Endothelial cell of umbilical vein (primary cell): ENCODE measurements at regions not wholly inside any gene's neighbourhood (a gene's known extent, or its start where the extent isn't known, plus 50 kb on each side); places are given as distances from the start of the nearest gene placed in this dataset.
"Not testable (repeated sequence)": the region's sequence is repeated elsewhere in the genome, so short reads cannot be mapped to it uniquely, and the experiment has no call there.

Experiments
- CTCF ChIP-seq, 2 donors: IDR thresholded peaks; 1 replicate in 1 of 2; 2 replicates in 1 of 2; pipeline ENCODE4 v1.5.1; 2011; ENCODE audit warnings: low read length in 2 of 2, mild to moderate bottlenecking in 2 of 2, moderate library complexity in 2 of 2, control low read depth in 1 of 2, inconsistent platforms in 1 of 2, low read depth in 1 of 2; ENCODE audit not compliant: insufficient read depth in 1 of 2; ENCODE audit errors: extremely low read depth in 1 of 2
- EZH2 ChIP-seq: IDR thresholded peaks from 2 replicates; pipeline ENCODE4 v1.6.1; 2012; ENCODE audit warnings: borderline replicate concordance, low read depth, mild to moderate bottlenecking, moderate library complexity, low read length, inconsistent platforms; ENCODE audit not compliant: severe bottlenecking
- MAX ChIP-seq: IDR thresholded peaks from 2 replicates; pipeline ENCODE4 v1.6.1; 2011; ENCODE audit not compliant: insufficient read depth, insufficient read length
- POLR2A ChIP-seq: IDR thresholded peaks from 2 replicates; pipeline ENCODE4 v1.6.1; 2012; ENCODE audit warnings: low read depth, mild to moderate bottlenecking, control low read depth, low read length
- POLR2AphosphoS5 ChIP-seq: IDR thresholded peaks from 2 replicates; pipeline ENCODE4 v1.6.1; 2012; ENCODE audit warnings: low read depth, mild to moderate bottlenecking, control low read depth, low read length, moderate library complexity; ENCODE audit not compliant: insufficient read depth

- TF ChIP-seq EZH2; POLR2A; CTCF (IDR thresholded peaks at IDR 0.05; ENCODE audit: extremely low read depth in 1 of 2, insufficient read depth in 1 of 2, low read depth in 1 of 2, low read length in 2 of 2); MAX; POLR2AphosphoS5: not testable (repeated sequence)
Measured at GRCh38 chr12:33920460-33920859, 101.8 kb upstream of the ALG10 start.
